ENCODE measurements at regions not wholly inside any gene's neighbourhood (a gene's known extent, or its start where the extent isn't known, plus 50 kb on each side); places are given as distances from the start of the nearest gene placed in this dataset.
"Not testable (repeated sequence)": the region's sequence is repeated elsewhere in the genome, so short reads cannot be mapped to it uniquely, and the experiment has no call there.

DNA sequence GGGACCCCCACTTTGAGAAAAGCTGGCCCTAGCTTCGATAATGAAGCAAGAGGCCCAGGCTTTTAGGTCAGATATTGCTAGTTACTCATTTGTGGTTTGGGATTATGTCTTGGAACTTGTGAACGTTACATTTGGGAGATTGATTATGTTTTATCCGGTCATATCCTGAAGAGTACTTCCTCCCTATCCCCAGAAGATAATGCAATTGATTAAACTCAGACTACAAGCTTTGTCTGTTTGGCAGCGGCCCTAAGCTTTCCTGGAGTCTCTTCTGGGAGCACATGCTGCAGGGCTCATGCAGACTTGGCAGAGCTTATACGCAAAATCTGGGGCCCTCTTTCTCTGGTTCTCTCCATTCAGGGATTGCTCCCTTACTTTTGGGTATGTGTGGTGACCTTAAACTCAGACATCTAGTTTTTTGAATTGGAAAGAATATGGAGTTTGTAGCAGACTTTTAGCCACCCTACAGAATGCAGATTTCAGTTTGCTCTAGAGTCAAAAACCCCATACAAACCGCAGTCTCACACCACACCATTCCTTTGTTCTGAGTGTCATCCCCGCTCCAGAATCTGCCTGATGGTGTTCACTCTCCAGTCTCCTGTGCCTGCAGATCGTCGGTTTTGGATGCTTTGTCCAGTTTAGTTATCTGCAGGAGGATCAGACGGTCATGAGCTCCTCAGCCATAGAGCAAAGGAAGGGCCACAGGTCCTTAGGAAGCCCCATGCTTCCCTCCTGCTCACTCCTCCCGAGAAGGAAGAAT, 449.5 kb upstream of the TRPC7 start:
- no peaks in the 10 kb centered on the region for H3K36me3 ChIP-seq (ENCODE audit: control insufficient read depth in 2 of 2, insufficient read depth in 2 of 2, low read length in 1 of 2)
- no peaks in the 10 kb centered on the region for H3K4me1 ChIP-seq (ENCODE audit: control insufficient read depth in 2 of 2, insufficient read depth in 2 of 2, low read length in 1 of 2)
- 65 to 70% methylated on average over 11 of the region's 11 CpGs for WGBS, 2 donors
- no peak overlapping the region for H3K4me3 ChIP-seq (ENCODE audit: low read depth in 1 of 2, low read length in 2 of 2)
- no peaks in the 10 kb centered on the region for H3K27me3 ChIP-seq (ENCODE audit: control insufficient read depth in 1 of 2, insufficient read depth in 2 of 2, low read length in 2 of 2)
- no peak overlapping the region for H3K27ac ChIP-seq (ENCODE audit: low read depth in 2 of 2, low read length in 1 of 2)
- H3K9me3 ChIP-seq (ENCODE audit: control insufficient read depth in 2 of 2, insufficient read depth in 1 of 2, low read depth in 1 of 2, low read length in 1 of 2) = peaks cover 0 to 2% of the 10 kb centered on the region in 2 donors

DNA sequence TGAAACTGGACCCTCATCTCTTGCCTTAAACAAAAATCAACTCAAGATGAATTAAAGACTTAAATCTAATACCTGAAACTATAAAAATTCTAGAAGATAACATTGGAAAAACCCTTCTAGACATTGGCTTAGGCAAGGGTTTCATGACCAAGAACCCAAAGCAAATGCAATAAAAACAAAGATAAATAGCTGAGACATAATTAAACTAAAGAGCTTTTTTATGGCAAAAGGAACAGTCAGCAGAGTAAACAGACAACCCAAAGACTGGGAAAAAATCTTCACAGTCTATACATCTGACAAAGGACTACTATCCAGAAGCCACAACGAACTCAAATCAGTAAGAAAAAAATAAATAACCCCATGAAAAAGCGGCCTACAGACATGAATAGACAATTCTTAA, 446.9 kb upstream of the TRPC7 start:
- not testable (repeated sequence) for H3K36me3 ChIP-seq (ENCODE audit: control insufficient read depth in 2 of 2, insufficient read depth in 2 of 2, low read length in 1 of 2); H3K27ac ChIP-seq (ENCODE audit: low read depth in 2 of 2, low read length in 1 of 2); H3K9me3 ChIP-seq (ENCODE audit: control insufficient read depth in 2 of 2, insufficient read depth in 1 of 2, low read depth in 1 of 2, low read length in 1 of 2); H3K4me3 ChIP-seq (ENCODE audit: low read depth in 1 of 2, low read length in 2 of 2); H3K4me1 ChIP-seq (ENCODE audit: control insufficient read depth in 2 of 2, insufficient read depth in 2 of 2, low read length in 1 of 2); H3K27me3 ChIP-seq (ENCODE audit: control insufficient read depth in 1 of 2, insufficient read depth in 2 of 2, low read length in 2 of 2)
- WGBS, 2 donors = 82 to 87% methylated on average over 2 of the region's 2 CpGs

DNA sequence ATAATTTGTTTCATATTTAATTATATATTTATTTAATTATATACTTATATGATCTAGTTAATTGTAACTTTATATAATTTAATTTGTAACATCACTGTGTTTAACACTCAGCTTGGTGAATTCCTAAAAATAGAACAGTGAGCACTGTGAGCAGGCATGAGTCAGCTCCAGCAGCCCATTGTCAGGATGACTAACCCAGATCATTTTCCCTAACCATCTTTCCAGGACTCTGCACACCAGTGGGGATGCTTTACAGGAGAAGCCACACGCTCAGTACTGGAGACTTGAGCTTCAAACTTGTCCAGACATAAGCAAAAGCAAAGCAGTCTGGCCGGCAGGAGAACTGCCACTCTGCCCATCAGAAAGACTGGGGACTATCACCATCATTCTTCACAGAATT, 446.2 kb upstream of the TRPC7 start:
- Histone ChIP-seq H3K4me1 (ENCODE audit: control insufficient read depth in 2 of 2, insufficient read depth in 2 of 2, low read length in 1 of 2) (peaks cover 0 to 3% of the 10 kb centered on the region in 2 donors), H3K27ac (ENCODE audit: low read depth in 2 of 2, low read length in 1 of 2) (no peak overlapping the region), H3K9me3 (ENCODE audit: control insufficient read depth in 2 of 2, insufficient read depth in 1 of 2, low read depth in 1 of 2, low read length in 1 of 2) (peaks cover 0 to 2% of the 10 kb centered on the region in 2 donors), H3K36me3 (ENCODE audit: control insufficient read depth in 2 of 2, insufficient read depth in 2 of 2, low read length in 1 of 2) (no peaks in the 10 kb centered on the region), H3K4me3 (ENCODE audit: low read depth in 1 of 2, low read length in 2 of 2) (no peak overlapping the region), H3K27me3 (ENCODE audit: control insufficient read depth in 1 of 2, insufficient read depth in 2 of 2, low read length in 2 of 2) (no peaks in the 10 kb centered on the region)
- 35 to 57% methylated on average over 2 of the region's 2 CpGs for WGBS, 2 donors

DNA sequence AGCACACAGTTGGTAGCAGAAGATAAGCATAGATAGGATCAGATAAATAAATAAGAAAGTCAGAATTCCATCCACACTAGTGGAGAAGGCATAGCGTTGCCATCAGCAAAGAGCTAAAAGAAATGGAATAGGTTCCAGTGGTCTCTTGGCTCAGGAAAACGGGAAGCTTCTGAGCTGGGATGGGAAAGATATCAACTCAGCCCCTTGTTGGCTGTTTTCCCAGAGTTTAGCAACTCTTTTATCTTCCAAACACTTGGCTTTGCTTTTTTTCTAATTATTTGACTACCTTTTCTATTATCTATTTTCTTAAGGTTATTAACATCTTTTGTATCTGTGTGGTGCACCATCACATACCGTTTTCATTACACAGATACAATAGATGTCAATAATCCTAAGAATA, 445.7 kb upstream of the TRPC7 start:
- Histone ChIP-seq H3K27ac (ENCODE audit: low read depth in 2 of 2, low read length in 1 of 2) (no peak overlapping the region), H3K4me1 (ENCODE audit: control insufficient read depth in 2 of 2, insufficient read depth in 2 of 2, low read length in 1 of 2) (peaks cover 0 to 3% of the 10 kb centered on the region in 2 donors), H3K27me3 (ENCODE audit: control insufficient read depth in 1 of 2, insufficient read depth in 2 of 2, low read length in 2 of 2) (no peaks in the 10 kb centered on the region), H3K4me3 (ENCODE audit: low read depth in 1 of 2, low read length in 2 of 2) (no peak overlapping the region), H3K36me3 (ENCODE audit: control insufficient read depth in 2 of 2, insufficient read depth in 2 of 2, low read length in 1 of 2) (no peaks in the 10 kb centered on the region), H3K9me3 (ENCODE audit: control insufficient read depth in 2 of 2, insufficient read depth in 1 of 2, low read depth in 1 of 2, low read length in 1 of 2) (peaks cover 0 to 2% of the 10 kb centered on the region in 2 donors)
- 41 to 53% methylated on average over 3 of the region's 3 CpGs for WGBS, 2 donors

DNA sequence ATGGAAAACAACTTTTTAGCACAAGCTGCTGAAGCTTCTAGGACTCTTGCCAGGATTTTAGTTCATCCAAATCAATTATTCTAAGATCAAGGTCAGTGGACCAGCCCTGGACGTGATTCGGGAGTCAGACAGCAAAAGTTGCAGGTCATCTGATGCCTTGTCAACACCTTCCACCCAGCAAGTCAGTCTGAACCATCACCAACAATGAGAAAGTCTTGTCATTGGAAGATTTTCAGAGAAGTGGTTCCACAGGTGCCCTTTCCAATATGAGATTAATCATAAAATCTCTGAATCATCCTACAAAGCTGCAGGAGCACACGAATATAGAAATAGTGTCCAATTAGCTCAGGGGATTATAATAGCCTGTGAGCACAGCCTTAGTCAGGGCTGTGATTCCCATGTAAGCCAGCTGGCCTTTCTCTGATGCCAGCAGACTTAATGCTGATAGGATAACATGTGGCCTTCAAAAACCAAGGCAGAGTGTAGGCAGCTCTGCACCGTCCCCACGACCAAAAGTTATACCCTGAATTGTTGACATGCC, 445.0 kb upstream of the TRPC7 start:
- Histone ChIP-seq H3K4me3 (ENCODE audit: low read depth in 1 of 2, low read length in 2 of 2) (no peak overlapping the region), H3K36me3 (ENCODE audit: control insufficient read depth in 2 of 2, insufficient read depth in 2 of 2, low read length in 1 of 2) (no peaks in the 10 kb centered on the region), H3K27ac (ENCODE audit: low read depth in 2 of 2, low read length in 1 of 2) (peak overlapping the region in 1 of 2 donors; percentile 21), H3K27me3 (ENCODE audit: control insufficient read depth in 1 of 2, insufficient read depth in 2 of 2, low read length in 2 of 2) (no peaks in the 10 kb centered on the region), H3K4me1 (ENCODE audit: control insufficient read depth in 2 of 2, insufficient read depth in 2 of 2, low read length in 1 of 2) (peaks cover 0 to 3% of the 10 kb centered on the region in 2 donors), H3K9me3 (ENCODE audit: control insufficient read depth in 2 of 2, insufficient read depth in 1 of 2, low read depth in 1 of 2, low read length in 1 of 2) (peaks cover 0 to 2% of the 10 kb centered on the region in 2 donors)
- 31 to 43% methylated on average over 5 of the region's 5 CpGs for WGBS, 2 donors

DNA sequence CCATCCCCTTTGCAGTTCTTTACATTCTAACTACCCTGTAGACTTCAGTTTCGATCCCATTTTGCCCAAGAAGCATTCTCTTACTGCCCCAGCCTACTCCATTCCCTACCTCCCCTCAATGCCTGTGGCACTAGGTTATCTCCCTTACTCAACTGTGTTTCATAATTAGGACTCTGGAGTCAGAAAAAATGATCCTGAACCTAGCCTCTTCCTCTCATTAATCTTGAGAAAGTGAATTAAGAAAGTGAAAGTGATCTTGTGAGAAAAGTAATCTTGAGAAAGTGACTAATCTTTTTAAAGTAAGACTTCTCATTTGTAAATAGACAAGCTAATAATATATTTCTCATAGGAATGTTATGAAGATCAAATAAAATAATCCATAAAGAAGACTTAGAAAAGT, 444.0 kb upstream of the TRPC7 start:
- Histone ChIP-seq H3K4me3 (ENCODE audit: low read depth in 1 of 2, low read length in 2 of 2) (no peak overlapping the region), H3K4me1 (ENCODE audit: control insufficient read depth in 2 of 2, insufficient read depth in 2 of 2, low read length in 1 of 2) (peaks cover 0 to 3% of the 10 kb centered on the region in 2 donors), H3K9me3 (ENCODE audit: control insufficient read depth in 2 of 2, insufficient read depth in 1 of 2, low read depth in 1 of 2, low read length in 1 of 2) (peaks cover 0 to 2% of the 10 kb centered on the region in 2 donors), H3K36me3 (ENCODE audit: control insufficient read depth in 2 of 2, insufficient read depth in 2 of 2, low read length in 1 of 2) (no peaks in the 10 kb centered on the region), H3K27me3 (ENCODE audit: control insufficient read depth in 1 of 2, insufficient read depth in 2 of 2, low read length in 2 of 2) (no peaks in the 10 kb centered on the region), H3K27ac (ENCODE audit: low read depth in 2 of 2, low read length in 1 of 2) (no peak overlapping the region)
- 70 to 82% methylated on average over 1 of the region's 1 CpG for WGBS, 2 donors

DNA sequence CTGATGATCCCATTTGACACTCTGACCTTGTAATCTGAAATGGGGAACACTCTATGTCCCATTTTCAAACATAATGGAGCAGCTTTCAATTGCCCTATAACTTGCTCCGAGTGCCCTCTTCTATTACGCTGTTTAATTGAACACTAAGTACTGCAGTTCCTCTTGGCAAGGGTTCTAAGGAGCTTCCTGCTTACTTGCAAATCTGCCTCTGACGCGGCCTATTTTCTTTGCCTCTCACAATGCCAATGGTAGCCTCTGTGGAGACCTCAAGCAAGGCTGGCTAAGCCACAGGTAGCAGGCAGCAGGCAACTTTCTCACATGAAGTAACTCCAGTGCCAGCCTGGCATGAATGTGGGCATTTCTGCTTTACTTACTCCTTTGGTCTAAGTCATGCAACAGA, 443.4 kb upstream of the TRPC7 start:
- WGBS, 2 donors = 63 to 69% methylated on average over 4 of the region's 4 CpGs
- peaks cover 0 to 3% of the 10 kb centered on the region in 2 donors for H3K4me1 ChIP-seq (ENCODE audit: control insufficient read depth in 2 of 2, insufficient read depth in 2 of 2, low read length in 1 of 2)
- H3K36me3 ChIP-seq (ENCODE audit: control insufficient read depth in 2 of 2, insufficient read depth in 2 of 2, low read length in 1 of 2) = no peaks in the 10 kb centered on the region
- H3K9me3 ChIP-seq (ENCODE audit: control insufficient read depth in 2 of 2, insufficient read depth in 1 of 2, low read depth in 1 of 2, low read length in 1 of 2) = peaks cover 0 to 2% of the 10 kb centered on the region in 2 donors
- no peaks in the 10 kb centered on the region for H3K27me3 ChIP-seq (ENCODE audit: control insufficient read depth in 1 of 2, insufficient read depth in 2 of 2, low read length in 2 of 2)
- H3K27ac ChIP-seq (ENCODE audit: low read depth in 2 of 2, low read length in 1 of 2) = no peak overlapping the region
- H3K4me3 ChIP-seq (ENCODE audit: low read depth in 1 of 2, low read length in 2 of 2) = no peak overlapping the region

DNA sequence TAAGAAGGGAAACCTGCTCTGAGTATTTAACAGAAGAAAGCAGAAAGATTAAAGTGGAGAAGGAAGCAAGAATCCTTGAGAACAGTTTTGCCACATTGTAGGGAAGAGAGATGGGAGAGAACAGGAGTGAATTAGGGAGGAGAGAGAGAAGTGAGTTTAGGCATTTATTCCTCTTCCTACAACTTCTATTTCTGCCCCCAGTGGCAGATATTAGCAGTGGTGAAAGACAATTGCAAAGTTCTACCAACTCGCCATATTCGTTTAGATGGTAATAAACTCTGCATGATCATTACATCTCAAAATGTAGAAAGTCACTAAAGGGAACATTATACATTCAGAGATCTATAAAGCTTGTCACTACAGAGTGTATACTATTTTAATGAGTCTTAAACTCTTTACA, 440.1 kb upstream of the TRPC7 start:
- no peaks in the 10 kb centered on the region for H3K36me3 ChIP-seq (ENCODE audit: control insufficient read depth in 2 of 2, insufficient read depth in 2 of 2, low read length in 1 of 2)
- H3K9me3 ChIP-seq (ENCODE audit: control insufficient read depth in 2 of 2, insufficient read depth in 1 of 2, low read depth in 1 of 2, low read length in 1 of 2) = no peaks in the 10 kb centered on the region
- H3K4me3 ChIP-seq (ENCODE audit: low read depth in 1 of 2, low read length in 2 of 2) = no peak overlapping the region
- no peaks in the 10 kb centered on the region for H3K27me3 ChIP-seq (ENCODE audit: control insufficient read depth in 1 of 2, insufficient read depth in 2 of 2, low read length in 2 of 2)
- no peak overlapping the region for H3K27ac ChIP-seq (ENCODE audit: low read depth in 2 of 2, low read length in 1 of 2)
- H3K4me1 ChIP-seq (ENCODE audit: control insufficient read depth in 2 of 2, insufficient read depth in 2 of 2, low read length in 1 of 2) = peaks cover 0 to 3% of the 10 kb centered on the region in 2 donors
- 91 to 95% methylated on average over 2 of the region's 2 CpGs for WGBS, 2 donors

DNA sequence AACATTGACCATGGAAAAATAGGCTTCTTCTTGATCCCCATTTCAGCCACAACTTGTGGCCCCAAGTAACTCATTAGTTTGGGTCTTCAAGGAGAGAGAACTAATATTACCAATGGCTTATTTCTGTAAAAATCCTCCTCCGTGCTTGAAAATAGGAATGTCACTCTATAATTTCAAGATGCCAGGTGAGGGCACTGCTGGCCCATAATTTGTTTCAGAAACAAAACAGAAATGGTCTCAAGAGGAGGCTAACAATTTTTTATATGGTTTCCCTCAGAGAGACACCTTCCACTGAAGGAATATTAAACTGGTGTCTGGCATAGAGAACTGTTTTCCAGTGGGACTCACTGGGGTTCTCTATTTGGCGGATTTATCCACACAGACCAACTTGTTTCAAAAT, 437.0 kb upstream of the TRPC7 start:
- H3K4me1 ChIP-seq (ENCODE audit: control insufficient read depth in 2 of 2, insufficient read depth in 2 of 2, low read length in 1 of 2) = peaks cover 0 to 3% of the 10 kb centered on the region in 2 donors
- WGBS, 2 donors = 45 to 47% methylated on average over 2 of the region's 2 CpGs
- H3K27ac ChIP-seq (ENCODE audit: low read depth in 2 of 2, low read length in 1 of 2) = no peak overlapping the region
- no peaks in the 10 kb centered on the region for H3K27me3 ChIP-seq (ENCODE audit: control insufficient read depth in 1 of 2, insufficient read depth in 2 of 2, low read length in 2 of 2)
- H3K36me3 ChIP-seq (ENCODE audit: control insufficient read depth in 2 of 2, insufficient read depth in 2 of 2, low read length in 1 of 2) = no peaks in the 10 kb centered on the region
- no peaks in the 10 kb centered on the region for H3K9me3 ChIP-seq (ENCODE audit: control insufficient read depth in 2 of 2, insufficient read depth in 1 of 2, low read depth in 1 of 2, low read length in 1 of 2)
- no peak overlapping the region for H3K4me3 ChIP-seq (ENCODE audit: low read depth in 1 of 2, low read length in 2 of 2)

Data from esophagus (tissue), 2 donors.